Hepatocyte (in vitro differentiated cells): ENCODE measurements at regions not wholly inside any gene's neighbourhood (a gene's known extent, or its start where the extent isn't known, plus 50 kb on each side); places are given as distances from the start of the nearest gene placed in this dataset.

ENCODE experiments used
- CTCF ChIP-seq: fragments of 200-600 bp; sonication (generic); IDR thresholded peaks from 2 replicates; pipeline ENCODE4 v1.5.1; 2016; ENCODE audit warnings: antibody characterized with exemption, mild to moderate bottlenecking; ENCODE audit not compliant: poor library complexity
- EZH2 ChIP-seq: fragments of 200-600 bp; sonication (generic); IDR thresholded peaks from 2 replicates; pipeline ENCODE4 v1.6.1; 2016; ENCODE audit warnings: antibody characterized with exemption, mild to moderate bottlenecking, borderline replicate concordance
- EZH2phosphoT487 ChIP-seq: fragments of 200-600 bp; sonication (generic); IDR thresholded peaks from one replicate; pipeline ENCODE4 v1.6.1; 2018; ENCODE audit warnings: antibody characterized with exemption, mild to moderate bottlenecking, low read depth, moderate library complexity; ENCODE audit not compliant: unreplicated experiment, severe bottlenecking

- no peak for TF ChIP-seq EZH2
- no peak for TF ChIP-seq CTCF
- TF ChIP-seq EZH2phosphoT487 = no peak
Measured at GRCh38 chr9:82538634-82539033, 524.3 kb downstream of the RASEF start.
